HL-60 (cell line): ENCODE measurements at regions not wholly inside any gene's neighbourhood (a gene's known extent, or its start where the extent isn't known, plus 50 kb on each side); places are given as distances from the start of the nearest gene placed in this dataset.

ENCODE experiments used
- CTCF ChIP-seq: IDR thresholded peaks from one replicate; pipeline ENCODE4 v1.5.1; 2011; ENCODE audit warnings: low read length, control low read depth, inconsistent platforms; ENCODE audit not compliant: insufficient read depth
- GABPA ChIP-seq: IDR thresholded peaks from 2 replicates; pipeline ENCODE4 v1.6.1; 2012; ENCODE audit warnings: low read depth
- POLR2AphosphoS5 ChIP-seq: IDR thresholded peaks from 2 replicates; pipeline ENCODE4 v1.6.1; 2012; ENCODE audit warnings: low read depth
- REST ChIP-seq: IDR thresholded peaks from 2 replicates; pipeline ENCODE4 v1.6.1; 2012; ENCODE audit warnings: low read depth; ENCODE audit not compliant: insufficient replicate concordance

- TF ChIP-seq REST (no peak), POLR2AphosphoS5 (no peak), CTCF (no peak), GABPA (no peak)
These were observed 155.4 kb downstream of the CARTPT start for GRCh38 chr5:71874521-71874920.
